Activated naive CD4-positive, alpha-beta T cell treated with anti-CD3 and anti-CD28 coated beads for 36 hours (primary cell): ENCODE measurements at regions not wholly inside any gene's neighbourhood (a gene's known extent, or its start where the extent isn't known, plus 50 kb on each side); places are given as distances from the start of the nearest gene placed in this dataset.

Source experiments
- CTCF ChIA-PET: fragments of 350-600 bp; sonication (Branson Sonifier 250); formaldehyde crosslinking; loops from one replicate; lab custom pipeline; 2021; ENCODE audit warnings: antibody characterized with exemption; lab: Charles Lee
- DNase-seq: peaks from one replicate; pipeline ENCODE4 v3.0.0-alpha.2; 2020
- H3K27ac Mint-ChIP-seq: one replicate; pipeline ENCODE4 v1.8.0; 2021; ENCODE audit warnings: mild to moderate bottlenecking, mixed read lengths
- H3K27me3 Mint-ChIP-seq: one replicate; pipeline ENCODE4 v1.8.0; 2021; ENCODE audit warnings: low read depth, mixed read lengths
- H3K36me3 Mint-ChIP-seq: one replicate; pipeline ENCODE4 v1.8.0; 2021; ENCODE audit warnings: low read depth, mixed read lengths
- H3K4me1 Mint-ChIP-seq: one replicate; pipeline ENCODE4 v1.8.0; 2021; ENCODE audit warnings: low read depth, mixed read lengths
- H3K4me3 Mint-ChIP-seq: one replicate; pipeline ENCODE4 v1.8.0; 2021; ENCODE audit warnings: mild to moderate bottlenecking, moderate library complexity, mixed read lengths
- H3K9me3 Mint-ChIP-seq: one replicate; pipeline ENCODE4 v1.8.0; 2021; ENCODE audit warnings: mixed read lengths
- intact Hi-C: fragments of 100-400 bp; cut with micrococcal nuclease; formaldehyde crosslinking; loops from one replicate; pipeline ENCODE4 v1.15.1; 2023

DNA sequence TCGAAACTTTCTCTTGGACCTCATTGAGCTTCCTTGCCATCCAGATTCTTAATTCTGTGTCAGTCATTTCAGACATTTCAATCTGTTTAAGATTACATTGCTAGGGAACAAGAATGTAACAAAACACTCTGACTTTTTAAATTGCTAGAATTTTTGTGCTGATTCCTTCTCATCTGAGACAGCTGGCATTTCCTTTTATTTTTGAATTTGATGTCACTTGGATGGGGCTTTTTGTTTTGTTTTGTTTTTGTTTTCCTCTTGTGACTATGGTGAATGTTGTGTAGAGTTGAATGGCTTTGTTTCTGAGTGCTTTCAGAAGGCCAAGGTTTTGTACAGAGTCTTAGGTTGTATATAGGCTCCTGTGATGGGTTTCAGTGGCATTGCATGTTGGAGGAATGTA is 1129.3 kb downstream of the NAALADL2 start:
- CTCF ChIA-PET: no interaction called here
- Mint-ChIP-seq H3K9me3 (peaks cover 11% of the 10 kb centered on the region), H3K4me3 (no peak overlapping the region), H3K36me3 (no peaks in the 10 kb centered on the region), H3K4me1 (no peaks in the 10 kb centered on the region), H3K27me3 (no peaks in the 10 kb centered on the region), H3K27ac (no peak overlapping the region)
- DNase-seq: no peak
- intact Hi-C loops: no loop called here

DNA sequence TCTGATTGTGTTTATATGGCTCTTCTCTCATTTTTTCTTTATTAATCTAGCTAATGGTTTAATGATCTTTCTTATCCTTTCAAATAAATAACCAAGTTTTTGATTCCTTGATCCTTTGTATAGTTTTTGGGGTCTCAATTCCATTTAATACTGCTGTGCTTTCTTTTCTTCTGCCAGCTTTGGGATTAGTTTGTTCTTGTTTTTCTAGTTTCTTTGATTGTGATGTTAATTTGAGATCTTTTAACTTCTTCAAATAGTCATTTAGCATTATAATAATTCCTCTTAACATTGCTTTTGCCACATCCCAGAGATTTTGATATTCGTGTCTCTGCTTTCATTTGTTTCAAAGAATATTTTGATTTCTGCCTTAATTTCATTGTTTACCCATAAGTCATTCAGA is 1126.6 kb downstream of the NAALADL2 start:
- no peak overlapping the region for H3K4me3 Mint-ChIP-seq
- intact Hi-C loops: no loop called here
- H3K4me1 Mint-ChIP-seq: no peaks in the 10 kb centered on the region
- H3K36me3 Mint-ChIP-seq: no peaks in the 10 kb centered on the region
- no peak overlapping the region for H3K27ac Mint-ChIP-seq
- peaks cover 11% of the 10 kb centered on the region for H3K9me3 Mint-ChIP-seq
- CTCF ChIA-PET: no interaction called here
- no peak for DNase-seq
- H3K27me3 Mint-ChIP-seq: no peaks in the 10 kb centered on the region

DNA sequence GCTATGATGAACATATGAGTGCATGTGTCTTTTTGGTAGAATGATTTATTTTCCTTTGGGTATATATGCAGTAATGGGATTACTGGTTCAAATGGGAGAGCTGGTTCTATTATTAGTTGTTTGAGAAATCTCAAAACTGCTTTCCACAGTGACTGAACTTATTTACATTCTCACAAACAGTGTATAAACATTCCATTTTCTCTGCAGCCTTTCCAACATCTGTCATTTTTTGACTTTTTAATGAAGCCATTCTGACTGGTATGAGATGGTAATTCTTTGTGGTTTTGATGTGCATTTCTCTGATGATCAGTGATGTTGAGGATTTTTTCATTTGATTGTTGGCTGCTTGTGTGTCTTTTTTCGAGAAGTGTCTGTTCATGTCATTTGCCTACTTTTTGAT is 1124.2 kb downstream of the NAALADL2 start:
- Mint-ChIP-seq H3K27me3 (no peaks in the 10 kb centered on the region), H3K9me3 (peaks cover 17% of the 10 kb centered on the region)
- CTCF ChIA-PET: no interaction called here

DNA sequence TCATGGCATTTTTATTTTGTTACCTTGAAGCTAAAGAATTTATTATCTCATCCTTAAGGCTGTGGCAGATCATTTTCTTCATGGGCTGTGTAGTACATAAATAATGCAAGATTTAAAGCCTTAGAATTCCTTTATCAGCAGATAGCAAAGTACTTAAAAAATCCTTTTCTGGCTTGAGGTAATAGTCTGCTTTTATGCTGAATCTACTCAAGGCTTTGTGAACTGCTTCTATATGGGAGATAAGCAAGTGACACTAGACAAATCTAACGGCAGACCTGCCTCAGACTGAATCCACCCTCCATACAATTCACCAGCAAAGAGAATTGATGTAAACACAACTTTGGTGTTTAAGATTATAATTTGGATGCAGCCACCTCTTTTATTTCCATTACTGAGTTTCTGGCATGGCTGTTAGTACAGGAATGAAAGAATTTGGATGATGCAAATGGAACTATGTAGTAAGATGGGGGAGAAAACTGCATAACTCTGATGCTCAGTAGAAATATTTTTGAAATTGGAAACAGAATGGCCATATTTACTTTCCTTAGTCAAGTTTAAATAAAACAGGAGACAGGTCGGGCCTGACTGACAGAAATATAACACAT is 1121.5 kb downstream of the NAALADL2 start:
- peaks cover 18% of the 10 kb centered on the region for H3K9me3 Mint-ChIP-seq
- no peaks in the 10 kb centered on the region for H3K36me3 Mint-ChIP-seq
- no peak for DNase-seq
- H3K27ac Mint-ChIP-seq: no peak overlapping the region
- intact Hi-C loops: no loop called here
- CTCF ChIA-PET: no interaction called here
- H3K27me3 Mint-ChIP-seq: no peaks in the 10 kb centered on the region
- H3K4me1 Mint-ChIP-seq: no peaks in the 10 kb centered on the region
- no peak overlapping the region for H3K4me3 Mint-ChIP-seq

More for the DNA sequence above, 1124.2 kb downstream of the NAALADL2 start:
- DNase-seq: no peak
- H3K27ac Mint-ChIP-seq: no peak overlapping the region
- intact Hi-C loops: no loop called here
- no peak overlapping the region for H3K4me3 Mint-ChIP-seq
- H3K36me3 Mint-ChIP-seq: no peaks in the 10 kb centered on the region
- H3K4me1 Mint-ChIP-seq: no peaks in the 10 kb centered on the region

DNA sequence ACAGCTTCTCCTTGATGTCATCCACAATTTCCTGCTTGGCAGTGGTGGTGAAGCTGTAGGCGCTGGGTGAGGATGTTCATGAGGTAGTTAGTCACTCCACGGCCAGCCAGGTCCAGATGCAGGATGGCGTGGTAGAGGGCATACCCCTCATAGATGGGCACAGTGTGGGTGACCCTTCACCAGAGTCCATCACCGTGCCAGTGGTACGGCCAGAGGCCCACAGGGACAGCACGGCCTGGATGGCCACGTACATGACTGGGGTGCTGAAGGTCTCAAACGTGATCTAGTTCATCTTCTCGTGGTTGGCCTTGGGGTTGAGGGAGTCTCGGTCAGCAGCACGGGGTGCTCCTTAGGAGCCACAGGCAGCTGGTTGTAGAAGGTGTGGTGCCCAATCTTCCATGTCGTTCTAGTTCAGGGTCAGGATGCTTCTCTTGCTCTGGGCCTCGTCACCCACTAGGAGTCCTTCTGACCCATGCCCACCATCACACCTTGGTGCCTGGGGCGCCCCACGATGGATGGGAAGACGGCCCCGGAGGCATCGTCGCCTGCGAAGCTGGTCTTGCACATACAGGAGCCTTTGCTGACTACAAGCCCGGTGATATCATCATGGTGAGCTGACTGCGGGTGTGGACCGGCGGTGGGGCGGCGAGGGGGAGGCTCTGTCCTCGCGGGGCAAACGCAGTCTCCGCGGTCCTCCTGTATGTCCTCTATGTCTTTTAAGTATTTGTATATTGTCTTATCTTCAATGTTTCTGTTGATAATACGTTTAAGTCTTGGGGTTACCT is 1119.0 kb downstream of the NAALADL2 start:
- Mint-ChIP-seq H3K9me3 (peaks cover 13% of the 10 kb centered on the region), H3K27ac (no peak overlapping the region), H3K4me3 (no peak overlapping the region), H3K4me1 (no peaks in the 10 kb centered on the region), H3K36me3 (no peaks in the 10 kb centered on the region), H3K27me3 (no peaks in the 10 kb centered on the region)
- intact Hi-C loops: no loop called here
- DNase-seq: no peak
- CTCF ChIA-PET: no interaction called here

DNA sequence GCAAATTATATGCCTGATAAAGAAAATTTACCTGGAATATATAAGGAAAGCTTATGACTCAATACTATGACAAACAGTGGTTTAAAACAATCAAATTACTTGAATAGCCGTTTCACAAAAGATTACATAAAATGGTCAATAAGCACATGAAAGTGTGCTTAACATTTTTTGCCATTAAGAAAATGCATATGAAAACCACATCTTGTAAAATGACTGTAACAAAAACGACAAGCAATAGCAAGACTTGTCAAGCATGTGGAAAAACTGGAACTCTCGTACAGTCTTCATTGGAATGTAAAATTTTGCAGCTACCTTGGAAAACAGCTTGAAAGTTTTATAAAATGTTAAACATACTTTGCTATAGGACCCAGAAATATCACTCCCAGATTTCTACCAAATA is 1110.3 kb downstream of the NAALADL2 start:
- no peaks in the 10 kb centered on the region for H3K27me3 Mint-ChIP-seq
- peaks cover 13% of the 10 kb centered on the region for H3K9me3 Mint-ChIP-seq
- intact Hi-C loops: no loop called here
- no peak overlapping the region for H3K4me3 Mint-ChIP-seq
- CTCF ChIA-PET: no interaction called here
- no peak overlapping the region for H3K27ac Mint-ChIP-seq
- DNase-seq: no peak
- H3K36me3 Mint-ChIP-seq: no peaks in the 10 kb centered on the region
- H3K4me1 Mint-ChIP-seq: no peaks in the 10 kb centered on the region

DNA sequence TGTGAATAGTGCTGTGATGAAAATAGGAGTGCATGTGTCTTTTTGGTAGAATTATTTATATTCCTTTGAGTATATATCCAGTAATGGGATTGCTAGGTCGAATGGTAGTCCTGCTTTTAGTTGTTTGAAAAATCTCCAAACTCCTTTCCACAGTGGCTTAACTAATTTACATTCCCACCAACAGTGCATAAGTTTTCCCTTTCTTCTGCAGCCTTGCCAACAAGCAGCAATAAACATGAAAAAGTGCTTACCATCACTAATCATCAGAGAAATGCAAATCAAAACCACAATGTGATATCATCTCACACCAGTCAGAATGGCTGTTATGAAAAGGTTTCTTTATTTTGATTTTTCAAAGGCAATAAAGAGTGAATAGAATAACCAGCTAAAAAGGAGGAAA is 1105.9 kb downstream of the NAALADL2 start:
- Mint-ChIP-seq H3K27me3 (no peaks in the 10 kb centered on the region), H3K9me3 (peaks cover 13% of the 10 kb centered on the region), H3K4me1 (no peaks in the 10 kb centered on the region), H3K4me3 (no peak overlapping the region), H3K27ac (no peak overlapping the region), H3K36me3 (no peaks in the 10 kb centered on the region)
- intact Hi-C loops: no loop called here
- DNase-seq: no peak
- CTCF ChIA-PET: no interaction called here

DNA sequence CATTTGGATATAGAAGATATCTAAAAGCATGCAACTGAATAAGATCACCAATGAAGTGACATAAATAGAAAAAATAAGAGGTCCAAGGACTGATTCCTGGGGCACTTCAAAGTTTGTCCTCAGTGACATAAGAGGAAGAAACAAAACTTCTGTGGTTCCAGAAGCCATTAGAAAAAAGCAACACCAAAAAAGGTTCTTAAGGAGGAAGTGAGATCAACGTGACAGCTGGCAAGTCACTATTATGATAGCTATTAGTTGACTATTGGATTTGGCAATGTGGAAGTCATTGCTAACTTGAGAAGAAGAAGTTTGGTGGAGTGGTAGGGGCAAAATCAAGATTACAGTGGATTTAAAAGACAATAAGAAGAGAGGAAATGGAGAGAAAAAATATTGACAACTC is 1098.3 kb downstream of the NAALADL2 start:
- intact Hi-C loops: no loop called here
- peaks cover 9% of the 10 kb centered on the region for H3K9me3 Mint-ChIP-seq
- no peak overlapping the region for H3K27ac Mint-ChIP-seq
- H3K4me3 Mint-ChIP-seq: no peak overlapping the region
- no peak for DNase-seq
- no peaks in the 10 kb centered on the region for H3K27me3 Mint-ChIP-seq
- H3K4me1 Mint-ChIP-seq: no peaks in the 10 kb centered on the region
- CTCF ChIA-PET: no interaction called here
- no peaks in the 10 kb centered on the region for H3K36me3 Mint-ChIP-seq

DNA sequence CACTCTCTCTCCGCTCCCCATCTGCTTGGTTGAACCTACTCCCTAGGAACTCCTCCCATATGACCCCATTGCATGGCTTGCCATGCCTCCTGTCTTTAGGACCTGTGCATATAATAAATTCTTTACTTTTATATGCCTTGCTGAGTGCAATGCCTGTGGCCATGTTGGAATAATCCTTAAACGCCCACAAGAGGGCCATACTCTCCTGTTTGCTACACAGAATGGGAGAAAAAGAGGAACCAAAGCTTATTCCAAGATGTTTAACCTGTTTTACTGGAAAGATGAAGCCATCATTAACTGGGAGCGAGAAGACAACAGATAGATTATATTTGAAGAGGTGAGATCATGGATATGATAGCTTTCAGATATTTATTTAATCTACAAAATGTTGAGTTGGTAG is 1097.8 kb downstream of the NAALADL2 start:
- H3K4me1 Mint-ChIP-seq: no peaks in the 10 kb centered on the region
- H3K36me3 Mint-ChIP-seq: no peaks in the 10 kb centered on the region
- intact Hi-C loops: no loop called here
- no peak for DNase-seq
- H3K4me3 Mint-ChIP-seq: no peak overlapping the region
- H3K9me3 Mint-ChIP-seq: peaks cover 11% of the 10 kb centered on the region
- CTCF ChIA-PET: no interaction called here
- H3K27ac Mint-ChIP-seq: no peak overlapping the region
- H3K27me3 Mint-ChIP-seq: no peaks in the 10 kb centered on the region

DNA sequence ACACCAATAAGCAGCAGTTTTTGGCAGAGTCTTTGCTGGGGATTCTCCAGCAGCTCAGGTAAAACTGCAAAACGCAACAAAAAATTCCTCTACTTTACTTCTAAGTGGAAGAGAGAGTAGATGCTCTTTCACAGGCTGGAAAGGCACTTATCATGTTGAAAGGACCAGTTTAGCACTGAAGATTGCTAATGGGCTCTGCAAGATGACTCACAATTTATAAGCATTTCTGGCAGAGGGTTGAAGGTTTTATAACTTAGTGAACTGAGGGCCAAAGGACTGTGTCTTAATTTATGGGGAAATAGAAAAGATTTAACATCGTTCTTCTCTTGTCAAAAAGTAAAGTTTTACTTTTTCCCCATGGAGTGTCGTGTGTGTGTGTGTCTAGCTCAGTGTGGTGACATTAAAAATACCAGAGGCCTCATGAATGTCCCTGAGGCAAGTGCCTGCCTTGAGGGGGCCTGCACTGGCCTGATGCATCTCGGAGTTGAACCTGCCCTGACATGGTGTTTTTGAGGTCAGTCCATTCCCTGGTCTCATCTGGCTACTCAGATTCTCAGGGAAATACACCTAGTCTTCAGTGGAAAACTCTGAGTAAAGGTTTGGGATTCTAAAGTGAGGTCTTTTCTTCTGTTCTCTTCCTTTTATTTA is 1092.0 kb downstream of the NAALADL2 start:
- Mint-ChIP-seq H3K36me3 (no peaks in the 10 kb centered on the region), H3K4me1 (no peaks in the 10 kb centered on the region), H3K27ac (no peak overlapping the region), H3K27me3 (no peaks in the 10 kb centered on the region), H3K9me3 (peaks cover 7% of the 10 kb centered on the region), H3K4me3 (no peak overlapping the region)
- CTCF ChIA-PET: no interaction called here
- DNase-seq: no peak
- intact Hi-C loops: no loop called here

DNA sequence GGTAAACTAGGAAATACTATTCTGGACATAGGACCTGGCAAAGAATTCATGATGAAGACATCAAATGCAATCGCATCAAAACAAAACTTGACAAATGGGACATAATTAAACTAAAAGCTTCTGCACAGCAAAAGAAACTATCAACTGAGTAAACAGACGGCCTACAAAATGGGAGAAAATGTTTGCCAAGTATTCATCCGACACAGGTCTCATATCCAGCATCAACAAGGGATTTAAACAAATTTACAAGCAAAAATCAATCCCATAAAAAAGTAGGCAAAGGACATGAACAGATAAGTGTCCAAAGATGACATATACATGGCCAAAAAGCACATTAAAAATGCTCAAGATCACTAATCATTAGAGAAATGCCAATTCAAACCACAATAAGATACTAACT is 1088.9 kb downstream of the NAALADL2 start:
- Mint-ChIP-seq H3K4me1 (no peaks in the 10 kb centered on the region), H3K36me3 (peaks cover 2% of the 10 kb centered on the region), H3K9me3 (peaks cover 16% of the 10 kb centered on the region), H3K27me3 (no peaks in the 10 kb centered on the region), H3K27ac (no peak overlapping the region), H3K4me3 (no peak overlapping the region)
- intact Hi-C loops: no loop called here
- DNase-seq: no peak
- CTCF ChIA-PET: no interaction called here

DNA sequence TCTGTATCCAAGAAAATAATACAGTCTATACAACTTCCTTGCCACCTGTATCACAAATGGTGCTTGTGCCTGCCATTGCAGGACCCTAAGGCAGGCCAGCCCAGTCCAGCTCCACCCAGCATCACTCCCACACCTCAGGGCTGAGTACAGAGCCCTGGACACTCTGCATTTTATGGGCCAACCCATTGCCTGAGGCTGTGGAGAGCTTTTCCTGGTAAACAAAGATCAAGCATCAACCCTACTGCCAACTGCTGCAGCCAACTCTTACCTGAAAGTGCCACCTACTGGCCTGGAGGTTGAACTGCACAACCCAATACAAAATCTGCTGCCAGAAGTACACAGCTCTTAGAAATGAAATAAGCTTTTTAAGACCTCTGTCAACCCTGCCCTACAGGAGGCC is 1082.2 kb downstream of the NAALADL2 start:
- no peak overlapping the region for H3K4me3 Mint-ChIP-seq
- CTCF ChIA-PET: no interaction called here
- H3K27me3 Mint-ChIP-seq: no peaks in the 10 kb centered on the region
- no peaks in the 10 kb centered on the region for H3K4me1 Mint-ChIP-seq
- no peak overlapping the region for H3K27ac Mint-ChIP-seq
- peaks cover 23% of the 10 kb centered on the region for H3K9me3 Mint-ChIP-seq
- peaks cover 2% of the 10 kb centered on the region for H3K36me3 Mint-ChIP-seq
- intact Hi-C loops: loop anchor here (5.0 kb wide), 1 partner anchor 1544 kb away; no protein-coding TSS in a partner anchor
- peak; percentile 7 for DNase-seq

DNA sequence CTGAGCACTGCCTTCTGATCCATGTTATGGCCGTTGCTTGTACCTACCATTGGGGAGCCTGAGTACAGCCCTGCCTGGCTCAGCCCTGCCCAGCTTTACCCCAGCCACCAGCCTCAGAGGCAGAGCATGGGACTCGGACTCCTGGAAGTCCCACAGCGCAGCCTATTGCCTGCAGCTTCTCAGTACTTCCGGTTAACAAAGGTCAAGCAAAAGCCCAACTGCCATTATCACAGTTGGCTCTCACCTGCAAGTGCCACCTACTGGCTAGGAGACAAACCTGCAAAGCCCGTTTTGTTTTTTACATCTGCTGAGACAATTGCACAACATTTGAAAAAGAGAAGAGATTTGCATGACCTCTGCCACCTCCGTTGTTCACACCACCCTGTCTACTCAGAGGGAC is 1081.7 kb downstream of the NAALADL2 start:
- CTCF ChIA-PET: no interaction called here
- no peak overlapping the region for H3K27ac Mint-ChIP-seq
- H3K27me3 Mint-ChIP-seq: no peaks in the 10 kb centered on the region
- H3K36me3 Mint-ChIP-seq: peaks cover 2% of the 10 kb centered on the region
- H3K9me3 Mint-ChIP-seq: peaks cover 21% of the 10 kb centered on the region
- intact Hi-C loops: loop anchor here (5.0 kb wide), 1 partner anchor 1544 kb away; no protein-coding TSS in a partner anchor
- no peak for DNase-seq
- no peaks in the 10 kb centered on the region for H3K4me1 Mint-ChIP-seq
- H3K4me3 Mint-ChIP-seq: no peak overlapping the region
